HG02885 (cell line): ENCODE measurements at regions not wholly inside any gene's neighbourhood (a gene's known extent, or its start where the extent isn't known, plus 50 kb on each side); places are given as distances from the start of the nearest gene placed in this dataset.

ENCODE experiments used
- ATAC-seq: cut with Tn5 transposase; IDR thresholded peaks from one replicate; pipeline ENCODE4 v1.9.1; 2021; ENCODE audit warnings: mild to moderate bottlenecking; ENCODE audit not compliant: unreplicated experiment, poor library complexity

- no peak for ATAC-seq
Measured at GRCh38 chr14:97920201-97920600, 1123.0 kb downstream of the VRK1 start.

GRCh38 chr14:97921296-97921695, 1124.1 kb downstream of the VRK1 start:
- no peak for ATAC-seq

- ATAC-seq, result no peak
Measured at GRCh38 chr14:97924922-97925613, 1127.9 kb downstream of the VRK1 start.

GRCh38 chr14:97930166-97930565, 1133.0 kb downstream of the VRK1 start:
- ATAC-seq, result no peak

GRCh38 chr14:97931273-97931672, 1134.1 kb downstream of the VRK1 start:
- ATAC-seq, result no peak

GRCh38 chr14:97942921-97943320, 1145.7 kb downstream of the VRK1 start:
- no peak for ATAC-seq

GRCh38 chr14:97943619-97944018, 1146.4 kb downstream of the VRK1 start:
- no peak for ATAC-seq

- ATAC-seq, result no peak
Measured at GRCh38 chr14:97944380-97944779, 1147.2 kb downstream of the VRK1 start.

- ATAC-seq, result no peak
Measured at GRCh38 chr14:97945631-97946030, 1148.4 kb downstream of the VRK1 start.

- ATAC-seq, result no peak
Measured at GRCh38 chr14:97946240-97946639, 1149.1 kb downstream of the VRK1 start.

- no peak for ATAC-seq
Measured at GRCh38 chr14:97946641-97947040, 1149.5 kb downstream of the VRK1 start.

GRCh38 chr14:97948841-97949240, 1151.7 kb downstream of the VRK1 start:
- no peak for ATAC-seq

- ATAC-seq, result no peak
Measured at GRCh38 chr14:97956581-97957340, 1159.6 kb downstream of the VRK1 start.

- no peak for ATAC-seq
Measured at GRCh38 chr14:97959251-97959650, 1162.1 kb downstream of the VRK1 start.

- ATAC-seq, result no peak
Measured at GRCh38 chr14:97960436-97960835, 1163.3 kb downstream of the VRK1 start.

GRCh38 chr14:97970222-97970621, 1173.0 kb downstream of the VRK1 start:
- no peak for ATAC-seq

GRCh38 chr14:97975216-97975615, 1178.0 kb downstream of the VRK1 start:
- ATAC-seq, result no peak

GRCh38 chr14:97975962-97976361, 1178.8 kb downstream of the VRK1 start:
- ATAC-seq, result no peak

GRCh38 chr14:97976861-97977260, 1179.7 kb downstream of the VRK1 start:
- ATAC-seq, result no peak

- no peak for ATAC-seq
Measured at GRCh38 chr14:97977651-97978261, 1180.6 kb downstream of the VRK1 start.

GRCh38 chr14:97978341-97978740, 1181.2 kb downstream of the VRK1 start:
- no peak for ATAC-seq
